HT1080 (cell line): ENCODE measurements at regions not wholly inside any gene's neighbourhood (a gene's known extent, or its start where the extent isn't known, plus 50 kb on each side); places are given as distances from the start of the nearest gene placed in this dataset.
"Not testable (repeated sequence)": the region's sequence is repeated elsewhere in the genome, so short reads cannot be mapped to it uniquely, and the experiment has no call there.

Experiments
- DNase-seq: peaks from one replicate; pipeline ENCODE4 v3.0.0-alpha.2; 2015; ENCODE audit warnings: low read depth

GRCh38 chr10:87416892-87417291 lies 59.3 kb downstream of the NUTM2D start:
- DNase-seq = peak; percentile 53

- DNase-seq = peak; percentile 21
These were observed 65.1 kb downstream of the NUTM2D start for GRCh38 chr10:87422641-87423040.

- not testable (repeated sequence) for DNase-seq
These were observed 67.3 kb downstream of the NUTM2D start for GRCh38 chr10:87424697-87425373.

GRCh38 chr10:87433836-87434235 lies 70.9 kb upstream of the MINPP1 start:
- DNase-seq = not testable (repeated sequence)

- not testable (repeated sequence) for DNase-seq
These were observed 69.3 kb upstream of the MINPP1 start for GRCh38 chr10:87435295-87435826.

GRCh38 chr10:87436104-87436503 lies 68.6 kb upstream of the MINPP1 start:
- DNase-seq = not testable (repeated sequence)

- peak; percentile 66 for DNase-seq
These were observed 67.2 kb upstream of the MINPP1 start for GRCh38 chr10:87437450-87437849.
